CD4-positive, alpha-beta T cell treated with Interleukin-15 for 4 hours (primary cell): ENCODE measurements at regions not wholly inside any gene's neighbourhood (a gene's known extent, or its start where the extent isn't known, plus 50 kb on each side); places are given as distances from the start of the nearest gene placed in this dataset.
"Not testable (repeated sequence)": the region's sequence is repeated elsewhere in the genome, so short reads cannot be mapped to it uniquely, and the experiment has no call there.

Source experiments
- DNase-seq: peaks from one replicate; pipeline ENCODE4 v3.0.0-alpha.2; 2020; ENCODE audit warnings: low spot score

GRCh38 chrY:12448561-12448960, 252.5 kb upstream of the USP9Y start:
- not testable (repeated sequence) for DNase-seq

- DNase-seq = not testable (repeated sequence)
Measured at GRCh38 chrY:12453318-12453717, 247.7 kb upstream of the USP9Y start.

- no peak for DNase-seq
Measured at GRCh38 chrY:12459965-12460364, 241.1 kb upstream of the USP9Y start.

- DNase-seq = no peak
Measured at GRCh38 chrY:12464155-12464554, 236.9 kb upstream of the USP9Y start.

- DNase-seq = no peak
Measured at GRCh38 chrY:12465706-12466105, 235.3 kb upstream of the USP9Y start.

- DNase-seq = no peak
Measured at GRCh38 chrY:12469081-12469480, 231.9 kb upstream of the USP9Y start.

- DNase-seq = no peak
Measured at GRCh38 chrY:12474472-12474871, 226.6 kb upstream of the USP9Y start.

- peak; percentile 35 for DNase-seq
Measured at GRCh38 chrY:12479382-12479781, 221.6 kb upstream of the USP9Y start.

- no peak for DNase-seq
Measured at GRCh38 chrY:12483394-12483793, 217.6 kb upstream of the USP9Y start.

- peak; percentile 13 for DNase-seq
Measured at GRCh38 chrY:12490558-12491209, 210.3 kb upstream of the USP9Y start.

GRCh38 chrY:12492218-12492617, 208.8 kb upstream of the USP9Y start:
- DNase-seq = no peak

GRCh38 chrY:12496007-12496406, 205.0 kb upstream of the USP9Y start:
- no peak for DNase-seq

- DNase-seq = no peak
Measured at GRCh38 chrY:12500096-12500495, 200.9 kb upstream of the USP9Y start.

- DNase-seq = not testable (repeated sequence)
Measured at GRCh38 chrY:12504028-12504427, 197.0 kb upstream of the USP9Y start.

- DNase-seq = no peak
Measured at GRCh38 chrY:12517338-12517737, 183.7 kb upstream of the USP9Y start.

GRCh38 chrY:12525206-12525605, 175.8 kb upstream of the USP9Y start:
- DNase-seq = no peak

- no peak for DNase-seq
Measured at GRCh38 chrY:12526362-12527063, 174.5 kb upstream of the USP9Y start.

GRCh38 chrY:12537226-12537854, 163.7 kb upstream of the USP9Y start:
- no peak for DNase-seq

- DNase-seq = no peak
Measured at GRCh38 chrY:12546746-12547420, 154.1 kb upstream of the USP9Y start.

GRCh38 chrY:12552471-12553283, 148.4 kb upstream of the USP9Y start:
- DNase-seq = no peak

GRCh38 chrY:12553909-12554308, 147.1 kb upstream of the USP9Y start:
- no peak for DNase-seq

- DNase-seq = no peak
Measured at GRCh38 chrY:12555005-12555404, 146.0 kb upstream of the USP9Y start.
